CD14-positive monocyte (primary cell): ENCODE measurements at regions not wholly inside any gene's neighbourhood (a gene's known extent, or its start where the extent isn't known, plus 50 kb on each side); places are given as distances from the start of the nearest gene placed in this dataset.

Experiments
- DNase-seq, 3 donors: peaks; one replicate each; pipeline ENCODE4 v3.0.0-alpha.2; 2011 to 2022
- H2AFZ ChIP-seq: 2 replicates; pipeline ENCODE4 v1.6.0; 2012; ENCODE audit warnings: mild to moderate bottlenecking, low read depth, low read length, inconsistent platforms; ENCODE audit not compliant: insufficient read depth, poor library complexity, severe bottlenecking
- H3K27ac ChIP-seq, 2 donors: 1 replicate in 1 of 2; 2 replicates in 1 of 2; pipeline ENCODE4 v1.5.1; 2012 to 2013; ENCODE audit warnings: low read length in 2 of 2, control low read depth in 1 of 2, inconsistent platforms in 1 of 2, low read depth in 1 of 2, mild to moderate bottlenecking in 1 of 2
- H3K27me3 ChIP-seq, 2 donors: one replicate each; pipeline versions ENCODE4 v1.6.0 to v1.6.1; 2011 to 2013; ENCODE audit warnings: low read length in 2 of 2; ENCODE audit not compliant: control insufficient read depth in 2 of 2, insufficient read depth in 2 of 2
- H3K36me3 ChIP-seq, 2 donors: replicated peaks in 1 of 2; 1 replicate in 1 of 2; 2 replicates in 1 of 2; pipeline versions ENCODE4 v1.5.1 to v1.6.1; 2012 to 2013; ENCODE audit warnings: low read length in 2 of 2, control low read depth in 1 of 2, inconsistent platforms in 1 of 2, mild to moderate bottlenecking in 1 of 2; ENCODE audit not compliant: insufficient read depth in 2 of 2, control insufficient read depth in 1 of 2
- H3K4me1 ChIP-seq, 2 donors: 1 replicate in 1 of 2; 2 replicates in 1 of 2; pipeline versions ENCODE4 v1.5.1 to v1.6.1; 2012 to 2013; ENCODE audit warnings: low read length in 2 of 2, control low read depth in 1 of 2, inconsistent platforms in 1 of 2, mild to moderate bottlenecking in 1 of 2, moderate library complexity in 1 of 2; ENCODE audit not compliant: insufficient read depth in 2 of 2, control insufficient read depth in 1 of 2
- H3K4me2 ChIP-seq: replicated peaks from 2 replicates; pipeline ENCODE3; 2012; ENCODE audit warnings: low read length, moderate library complexity, mild to moderate bottlenecking; ENCODE audit not compliant: poor library complexity, severe bottlenecking; ENCODE audit errors: extremely low read depth
- H3K4me3 ChIP-seq, 3 experiments: fragments of 200-600 bp in 1 of 3; sonication (generic) in 1 of 3; replicated peaks in 1 of 3; 1 replicate in 2 of 3; 2 replicates in 1 of 3; pipeline ENCODE4 v1.5.1; 2011 to 2013; ENCODE audit warnings: low read length in 3 of 3, mild to moderate bottlenecking in 3 of 3, control low read depth in 2 of 3, low read depth in 2 of 3, inconsistent platforms in 1 of 3, moderate library complexity in 1 of 3
- H3K79me2 ChIP-seq: 2 replicates; pipeline ENCODE4 v1.6.0; 2012; ENCODE audit warnings: mild to moderate bottlenecking, control low read depth, inconsistent platforms, low read length, moderate library complexity; ENCODE audit not compliant: insufficient read depth
- H3K9ac ChIP-seq: 2 replicates; pipeline ENCODE4 v1.6.0; 2017; ENCODE audit warnings: low read length, mild to moderate bottlenecking; ENCODE audit not compliant: insufficient read depth, poor library complexity, severe bottlenecking
- H3K9me3 ChIP-seq, 2 donors: replicated peaks in 1 of 2; 1 replicate in 1 of 2; 2 replicates in 1 of 2; pipeline versions ENCODE4 v1.5.1 to v1.6.1; 2012 to 2013; ENCODE audit warnings: low read length in 2 of 2, control low read depth in 1 of 2; ENCODE audit not compliant: control insufficient read depth in 1 of 2, insufficient read depth in 1 of 2
- H4K20me1 ChIP-seq: 2 replicates; pipeline ENCODE4 v1.6.0; 2012; ENCODE audit warnings: mild to moderate bottlenecking, low read length, control low read depth, moderate library complexity; ENCODE audit not compliant: insufficient read depth
- H3K27ac Mint-ChIP-seq, 7 donors: one replicate each; pipeline ENCODE4 v1.8.0; 2020; ENCODE audit warnings: mild to moderate bottlenecking in 7 of 7, mixed read lengths in 7 of 7, moderate library complexity in 6 of 7, inconsistent platforms in 2 of 7
- H3K27me3 Mint-ChIP-seq, 3 donors: one replicate each; pipeline ENCODE4 v1.8.0; 2021 to 2022; ENCODE audit warnings: low read depth in 3 of 3, mild to moderate bottlenecking in 3 of 3, mixed read lengths in 3 of 3, moderate library complexity in 3 of 3, inconsistent platforms in 1 of 3
- H3K36me3 Mint-ChIP-seq, 2 donors: one replicate each; pipeline ENCODE4 v1.8.0; 2020; ENCODE audit warnings: mixed read lengths in 2 of 2, inconsistent platforms in 1 of 2, mild to moderate bottlenecking in 1 of 2
- H3K4me1 Mint-ChIP-seq: one replicate; pipeline ENCODE4 v1.8.0; 2020; ENCODE audit warnings: mild to moderate bottlenecking, mixed read lengths
- H3K4me3 Mint-ChIP-seq, 2 donors: one replicate each; pipeline ENCODE4 v1.8.0; 2020; ENCODE audit warnings: mild to moderate bottlenecking in 2 of 2, mixed read lengths in 2 of 2, moderate library complexity in 1 of 2
- H3K9me3 Mint-ChIP-seq, 7 donors: one replicate each; pipeline ENCODE4 v1.8.0; 2020 to 2022; ENCODE audit warnings: mixed read lengths in 7 of 7, mild to moderate bottlenecking in 6 of 7, moderate library complexity in 6 of 7, inconsistent platforms in 2 of 7
- WGBS: methylation state at CpG from one replicate; pipeline ENCODE4 v1.1.5; 2013; ENCODE audit warnings: missing lambda C conversion rate; ENCODE audit not compliant: insufficient coverage; 5-methylcytosine and 5-hydroxymethylcytosine counted together
- intact Hi-C, 2 donors: fragments of 100-400 bp; cut with micrococcal nuclease; formaldehyde crosslinking; loops; one replicate each; pipeline versions ENCODE4 v1.15.0 to v1.15.1; 2023
- TF ChIP-seq, protein P1 (sequence below): fragments of 200-600 bp; IDR thresholded peaks from one replicate; pipeline ENCODE4 v1.8.0; 2022; ENCODE audit warnings: antibody characterized with exemption, mild to moderate bottlenecking

- H3K4me2 ChIP-seq, result no peak overlapping the region
These were observed 210.7 kb upstream of the RGMA start for GRCh38 chr15:93299675-93300074.

GRCh38 chr15:93298901-93299300 is 209.9 kb upstream of the RGMA start:
- no peak overlapping the region for H3K27ac Mint-ChIP-seq
- no peak overlapping the region for H2AFZ ChIP-seq
- TF ChIP-seq, protein P1, sequence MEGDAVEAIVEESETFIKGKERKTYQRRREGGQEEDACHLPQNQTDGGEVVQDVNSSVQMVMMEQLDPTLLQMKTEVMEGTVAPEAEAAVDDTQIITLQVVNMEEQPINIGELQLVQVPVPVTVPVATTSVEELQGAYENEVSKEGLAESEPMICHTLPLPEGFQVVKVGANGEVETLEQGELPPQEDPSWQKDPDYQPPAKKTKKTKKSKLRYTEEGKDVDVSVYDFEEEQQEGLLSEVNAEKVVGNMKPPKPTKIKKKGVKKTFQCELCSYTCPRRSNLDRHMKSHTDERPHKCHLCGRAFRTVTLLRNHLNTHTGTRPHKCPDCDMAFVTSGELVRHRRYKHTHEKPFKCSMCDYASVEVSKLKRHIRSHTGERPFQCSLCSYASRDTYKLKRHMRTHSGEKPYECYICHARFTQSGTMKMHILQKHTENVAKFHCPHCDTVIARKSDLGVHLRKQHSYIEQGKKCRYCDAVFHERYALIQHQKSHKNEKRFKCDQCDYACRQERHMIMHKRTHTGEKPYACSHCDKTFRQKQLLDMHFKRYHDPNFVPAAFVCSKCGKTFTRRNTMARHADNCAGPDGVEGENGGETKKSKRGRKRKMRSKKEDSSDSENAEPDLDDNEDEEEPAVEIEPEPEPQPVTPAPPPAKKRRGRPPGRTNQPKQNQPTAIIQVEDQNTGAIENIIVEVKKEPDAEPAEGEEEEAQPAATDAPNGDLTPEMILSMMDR, result no peak
- peak in 1 of 3 donors; percentile 18 for DNase-seq
- no peaks in the 10 kb centered on the region for H3K36me3 Mint-ChIP-seq
- H3K4me1 Mint-ChIP-seq, result peaks cover 6% of the 10 kb centered on the region
- no peak overlapping the region for H3K4me2 ChIP-seq
- H3K79me2 ChIP-seq, result no peaks in the 10 kb centered on the region
- H3K27me3 Mint-ChIP-seq, result peaks cover 2 to 9% (median 2%) of the 10 kb centered on the region in 3 donors
- H3K4me3 ChIP-seq, result no peak overlapping the region
- intact Hi-C loops, result no loop called here
- H3K27ac ChIP-seq, result no peak overlapping the region
- peaks cover 0 to 5% of the 10 kb centered on the region in 2 donors for H3K27me3 ChIP-seq
- WGBS, result 39% methylated on average over 9 of the region's 9 CpGs
- no peak overlapping the region for H3K4me3 Mint-ChIP-seq
- no peaks in the 10 kb centered on the region for H3K9me3 Mint-ChIP-seq
- peaks cover 0 to 6% of the 10 kb centered on the region in 2 donors for H3K4me1 ChIP-seq
- H3K9me3 ChIP-seq, result no peaks in the 10 kb centered on the region
- H3K9ac ChIP-seq, result no peak overlapping the region
- no peaks in the 10 kb centered on the region for H3K36me3 ChIP-seq
- no peaks in the 10 kb centered on the region for H4K20me1 ChIP-seq

More at GRCh38 chr15:93299675-93300074, 210.7 kb upstream of the RGMA start:
- Histone ChIP-seq H2AFZ (no peak overlapping the region), H3K9ac (no peak overlapping the region), H3K4me1 (peaks cover 0 to 6% of the 10 kb centered on the region in 2 donors), H3K79me2 (no peaks in the 10 kb centered on the region), H3K9me3 (no peaks in the 10 kb centered on the region), H3K27me3 (peaks cover 0 to under 1% of the 10 kb centered on the region in 2 donors), H3K4me3 (no peak overlapping the region), H3K27ac (no peak overlapping the region), H3K36me3 (no peaks in the 10 kb centered on the region), H4K20me1 (no peaks in the 10 kb centered on the region)
- H3K36me3 Mint-ChIP-seq, result no peaks in the 10 kb centered on the region
- no peaks in the 10 kb centered on the region for H3K9me3 Mint-ChIP-seq
- DNase-seq, result no peak
- intact Hi-C loops, result loop anchor here (10.0 kb wide), 1 partner anchor 215 kb away; the partner anchor contains the start of gene RGMA (in 2 of the 2)
- WGBS, result 98% methylated on average over 6 of the region's 6 CpGs
- H3K4me1 Mint-ChIP-seq, result peaks cover 6% of the 10 kb centered on the region
- H3K27ac Mint-ChIP-seq, result peak overlapping the region in 1 of 7 donors; percentile 28
- no peak overlapping the region for H3K4me3 Mint-ChIP-seq
- peaks cover 2 to 9% (median 3%) of the 10 kb centered on the region in 3 donors for H3K27me3 Mint-ChIP-seq
- TF ChIP-seq, protein P1, result no peak
